GM12872 (cell line): ENCODE measurements at regions not wholly inside any gene's neighbourhood (a gene's known extent, or its start where the extent isn't known, plus 50 kb on each side); places are given as distances from the start of the nearest gene placed in this dataset.

Experiments
- CTCF ChIP-seq: IDR thresholded peaks from 3 replicates; pipeline ENCODE4 v1.5.1; 2011; ENCODE audit warnings: low read depth, mild to moderate bottlenecking, low read length, moderate library complexity; ENCODE audit not compliant: insufficient read depth

- TF ChIP-seq CTCF = no peak
Measured at GRCh38 chr6:164101859-164102258, 687.3 kb downstream of the QKI start.

- TF ChIP-seq CTCF = no peak
Measured at GRCh38 chr6:164099269-164099865, 684.8 kb downstream of the QKI start.

- no peak for TF ChIP-seq CTCF
Measured at GRCh38 chr6:164098857-164099267, 684.3 kb downstream of the QKI start.

- no peak for TF ChIP-seq CTCF
Measured at GRCh38 chr6:164097551-164098398, 683.3 kb downstream of the QKI start.

GRCh38 chr6:164097056-164097455 lies 682.5 kb downstream of the QKI start:
- no peak for TF ChIP-seq CTCF

- TF ChIP-seq CTCF = no peak
Measured at GRCh38 chr6:164095056-164095455, 680.5 kb downstream of the QKI start.

- no peak for TF ChIP-seq CTCF
Measured at GRCh38 chr6:164087870-164088269, 673.4 kb downstream of the QKI start.
